GM23338 (cell line): ENCODE measurements at regions not wholly inside any gene's neighbourhood (a gene's known extent, or its start where the extent isn't known, plus 50 kb on each side); places are given as distances from the start of the nearest gene placed in this dataset.

Experiments
- CTCF ChIP-seq, 2 experiments: fragments of 200-600 bp in 1 of 2; sonication (generic) in 1 of 2; conservative IDR thresholded peaks; 2 replicates each; pipeline versions ENCODE4 v1.5.1 to v1.6.1; 2016 to 2017; ENCODE audit warnings: antibody characterized with exemption in 2 of 2, low read depth in 2 of 2, mild to moderate bottlenecking in 2 of 2, moderate library complexity in 1 of 2
- EZH2 ChIP-seq: fragments of 200-600 bp; sonication (generic); IDR thresholded peaks from one replicate; pipeline ENCODE4 v1.8.0; 2017; ENCODE audit warnings: antibody characterized with exemption, mild to moderate bottlenecking, low read depth; ENCODE audit not compliant: unreplicated experiment
- EZH2phosphoT487 ChIP-seq: fragments of 200-600 bp; sonication (generic); IDR thresholded peaks from one replicate; pipeline ENCODE4 v1.8.1; 2018; ENCODE audit warnings: antibody characterized with exemption; ENCODE audit not compliant: unreplicated experiment
- POLR2AphosphoS5 ChIP-seq: IDR thresholded peaks from 2 replicates; pipeline ENCODE4 v1.6.1; 2016; ENCODE audit warnings: antibody characterized with exemption, low read depth

DNA sequence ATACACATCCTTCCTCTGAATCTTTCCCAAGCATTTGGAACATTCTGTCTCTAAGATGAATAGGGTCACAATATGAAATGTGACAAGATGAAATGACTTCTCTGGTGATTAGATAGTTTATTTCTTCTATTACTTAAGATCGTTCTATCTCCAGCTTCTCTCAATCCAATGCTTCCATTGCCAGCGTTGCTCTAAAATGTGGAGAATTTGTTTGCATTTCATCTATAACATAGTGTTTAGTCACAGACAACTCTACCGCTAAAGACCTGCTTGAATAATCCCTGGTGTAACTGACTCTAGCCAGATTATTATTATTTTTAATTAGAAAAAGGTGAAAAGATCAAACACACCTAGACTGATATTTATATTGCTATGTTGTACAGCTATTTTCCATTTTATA lies 184.7 kb upstream of the PRICKLE1 start:
- TF ChIP-seq CTCF (conservative IDR thresholded peaks at IDR 0.05; ENCODE audit: low read depth in 2 of 2) = no peak
- TF ChIP-seq POLR2AphosphoS5 = no peak
- no peak for TF ChIP-seq EZH2
- no peak for TF ChIP-seq EZH2phosphoT487
